ENCODE measurements at regions not wholly inside any gene's neighbourhood (a gene's known extent, or its start where the extent isn't known, plus 50 kb on each side); places are given as distances from the start of the nearest gene placed in this dataset.

- TF ChIP-seq POLR2A (IDR thresholded peaks at IDR 0.05): no peak
- no peak for TF ChIP-seq CTCF (IDR thresholded peaks at IDR 0.05)
Observed at GRCh38 chr3:144363856-144364255, 392.2 kb downstream of the DIPK2A start.
